Memory B cell (primary cell): ENCODE measurements at regions not wholly inside any gene's neighbourhood (a gene's known extent, or its start where the extent isn't known, plus 50 kb on each side); places are given as distances from the start of the nearest gene placed in this dataset.

ENCODE experiments used
- ATAC-seq: fragments of 150-1000 bp; cut with Tn5 transposase; 2 replicates; pipeline ENCODE4 v1.10.0; 2021; ENCODE audit warnings: low read depth, mild to moderate bottlenecking, moderate library complexity
- DNase-seq, 2 donors: peaks; one replicate each; pipeline ENCODE4 v3.0.0; 2022; ENCODE audit warnings: low spot score in 2 of 2
- H3K27ac Mint-ChIP-seq: one replicate; pipeline ENCODE4 v1.8.0; 2022; ENCODE audit warnings: mild to moderate bottlenecking, moderate library complexity, mixed read lengths
- H3K27me3 Mint-ChIP-seq: one replicate; pipeline ENCODE4 v1.8.0; 2022; ENCODE audit warnings: mixed read lengths
- H3K36me3 Mint-ChIP-seq: one replicate; pipeline ENCODE4 v1.8.0; 2022; ENCODE audit warnings: mild to moderate bottlenecking, mixed read lengths
- H3K4me1 Mint-ChIP-seq: one replicate; pipeline ENCODE4 v1.8.0; 2022; ENCODE audit warnings: mixed read lengths
- H3K4me3 Mint-ChIP-seq: one replicate; pipeline ENCODE4 v1.8.0; 2022; ENCODE audit warnings: mild to moderate bottlenecking, moderate library complexity, mixed read lengths
- H3K9me3 Mint-ChIP-seq: one replicate; pipeline ENCODE4 v1.8.0; 2022; ENCODE audit warnings: mixed read lengths

- ATAC-seq (no peak), DNase-seq (no peak)
- H3K36me3 Mint-ChIP-seq, result peaks cover 16% of the 10 kb centered on the region
- H3K27ac Mint-ChIP-seq, result no peak overlapping the region
- H3K4me1 Mint-ChIP-seq, result peaks cover 5% of the 10 kb centered on the region
- no peak overlapping the region for H3K4me3 Mint-ChIP-seq
- no peaks in the 10 kb centered on the region for H3K9me3 Mint-ChIP-seq
- no peaks in the 10 kb centered on the region for H3K27me3 Mint-ChIP-seq
Measured at GRCh38 chr13:50071379-50071778, 56.1 kb downstream of the KCNRG start.

GRCh38 chr13:50072676-50073075 is 57.4 kb downstream of the KCNRG start:
- DNase-seq (no peak), ATAC-seq (no peak)
- H3K4me3 Mint-ChIP-seq, result no peak overlapping the region
- H3K27ac Mint-ChIP-seq, result no peak overlapping the region
- no peaks in the 10 kb centered on the region for H3K27me3 Mint-ChIP-seq
- peaks cover 8% of the 10 kb centered on the region for H3K4me1 Mint-ChIP-seq
- peaks cover 10% of the 10 kb centered on the region for H3K36me3 Mint-ChIP-seq
- H3K9me3 Mint-ChIP-seq, result no peaks in the 10 kb centered on the region

GRCh38 chr13:50073340-50073739 is 58.1 kb downstream of the KCNRG start:
- Mint-ChIP-seq H3K27ac (no peak overlapping the region), H3K4me1 (peaks cover 11% of the 10 kb centered on the region), H3K9me3 (no peaks in the 10 kb centered on the region), H3K36me3 (peaks cover 6% of the 10 kb centered on the region), H3K4me3 (no peak overlapping the region), H3K27me3 (no peaks in the 10 kb centered on the region)
- DNase-seq (no peak), ATAC-seq (no peak)

- H3K4me3 Mint-ChIP-seq, result no peak overlapping the region
- ATAC-seq (no peak), DNase-seq (no peak)
- peaks cover 3% of the 10 kb centered on the region for H3K36me3 Mint-ChIP-seq
- peaks cover 13% of the 10 kb centered on the region for H3K4me1 Mint-ChIP-seq
- H3K27me3 Mint-ChIP-seq, result no peaks in the 10 kb centered on the region
- H3K27ac Mint-ChIP-seq, result no peak overlapping the region
- H3K9me3 Mint-ChIP-seq, result no peaks in the 10 kb centered on the region
Measured at GRCh38 chr13:50074843-50075242, 59.6 kb downstream of the KCNRG start.

- Mint-ChIP-seq H3K4me1 (peaks cover 13% of the 10 kb centered on the region), H3K9me3 (no peaks in the 10 kb centered on the region), H3K4me3 (peak overlapping the region; percentile 75), H3K27ac (peak overlapping the region; percentile 80), H3K27me3 (no peaks in the 10 kb centered on the region), H3K36me3 (peaks cover 3% of the 10 kb centered on the region)
- ATAC-seq, result peak; percentile 67
- DNase-seq, result no peak
Measured at GRCh38 chr13:50075619-50076097, 60.4 kb downstream of the KCNRG start.

- no peaks in the 10 kb centered on the region for H3K9me3 Mint-ChIP-seq
- H3K4me3 Mint-ChIP-seq, result no peak overlapping the region
- H3K27me3 Mint-ChIP-seq, result no peaks in the 10 kb centered on the region
- H3K4me1 Mint-ChIP-seq, result peaks cover 13% of the 10 kb centered on the region
- peaks cover 7% of the 10 kb centered on the region for H3K36me3 Mint-ChIP-seq
- ATAC-seq (no peak), DNase-seq (no peak)
- no peak overlapping the region for H3K27ac Mint-ChIP-seq
Measured at GRCh38 chr13:50077431-50077830, 62.2 kb downstream of the KCNRG start.

GRCh38 chr13:50078231-50078894 is 63.1 kb downstream of the KCNRG start:
- Mint-ChIP-seq H3K27ac (peak overlapping the region; percentile 56), H3K27me3 (no peaks in the 10 kb centered on the region), H3K36me3 (peaks cover 7% of the 10 kb centered on the region)

GRCh38 chr13:50078895-50079654 is 63.8 kb downstream of the KCNRG start:
- peak overlapping the region; percentile 78 for H3K4me3 Mint-ChIP-seq
- peak overlapping the region; percentile 12 for H3K27ac Mint-ChIP-seq
- no peak for DNase-seq
- peaks cover 19% of the 10 kb centered on the region for H3K4me1 Mint-ChIP-seq
- peaks cover 6% of the 10 kb centered on the region for H3K36me3 Mint-ChIP-seq
- no peaks in the 10 kb centered on the region for H3K9me3 Mint-ChIP-seq
- ATAC-seq, result no peak
- no peaks in the 10 kb centered on the region for H3K27me3 Mint-ChIP-seq

More at GRCh38 chr13:50078231-50078894, 63.1 kb downstream of the KCNRG start:
- ATAC-seq, result no peak
- Mint-ChIP-seq H3K4me3 (peak overlapping the region; percentile 78), H3K4me1 (peaks cover 14% of the 10 kb centered on the region), H3K9me3 (no peaks in the 10 kb centered on the region)
- no peak for DNase-seq

- Mint-ChIP-seq H3K36me3 (peaks cover 6% of the 10 kb centered on the region), H3K27me3 (no peaks in the 10 kb centered on the region), H3K27ac (peak overlapping the region; percentile 97), H3K4me3 (peak overlapping the region; percentile 100), H3K9me3 (no peaks in the 10 kb centered on the region), H3K4me1 (peaks cover 19% of the 10 kb centered on the region)
- no peak for ATAC-seq
- DNase-seq, result no peak
Measured at GRCh38 chr13:50079655-50080202, 64.5 kb downstream of the KCNRG start.

- ATAC-seq (peak; percentile 1), DNase-seq (peak; percentile 17 to 30)
- Mint-ChIP-seq H3K4me1 (peaks cover 19% of the 10 kb centered on the region), H3K27ac (peak overlapping the region; percentile 97), H3K9me3 (no peaks in the 10 kb centered on the region), H3K27me3 (no peaks in the 10 kb centered on the region), H3K36me3 (peaks cover 6% of the 10 kb centered on the region), H3K4me3 (peak overlapping the region; percentile 100)
Measured at GRCh38 chr13:50080203-50080910, 65.1 kb downstream of the KCNRG start.

GRCh38 chr13:50080911-50081678 is 65.9 kb downstream of the KCNRG start:
- DNase-seq, result peak; percentile 27 to 59
- Mint-ChIP-seq H3K4me1 (peaks cover 14% of the 10 kb centered on the region), H3K27me3 (no peaks in the 10 kb centered on the region), H3K9me3 (no peaks in the 10 kb centered on the region), H3K4me3 (peak overlapping the region; percentile 100), H3K36me3 (peaks cover 4% of the 10 kb centered on the region), H3K27ac (peak overlapping the region; percentile 97)
- peak; percentile 0 for ATAC-seq

GRCh38 chr13:50081679-50082425 is 66.6 kb downstream of the KCNRG start:
- Mint-ChIP-seq H3K27ac (peak overlapping the region; percentile 97), H3K27me3 (no peaks in the 10 kb centered on the region), H3K4me3 (peak overlapping the region; percentile 100), H3K36me3 (peaks cover 8% of the 10 kb centered on the region), H3K9me3 (no peaks in the 10 kb centered on the region), H3K4me1 (peaks cover 15% of the 10 kb centered on the region)
- DNase-seq (peak; percentile 95 to 99), ATAC-seq (peak; percentile 73)
